ENCODE measurements at regions not wholly inside any gene's neighbourhood (a gene's known extent, or its start where the extent isn't known, plus 50 kb on each side); places are given as distances from the start of the nearest gene placed in this dataset.

- no peak for TF ChIP-seq CTCF (conservative IDR thresholded peaks at IDR 0.05; ENCODE audit: low read depth, low read length)
- no peak for DNase-seq (ENCODE audit: low read depth)
- H3K4me3 ChIP-seq (ENCODE audit: low read length), result no peak overlapping the region
These were observed 595.2 kb downstream of the METTL15 start for GRCh38 chr11:28703371-28703770.

DNA sequence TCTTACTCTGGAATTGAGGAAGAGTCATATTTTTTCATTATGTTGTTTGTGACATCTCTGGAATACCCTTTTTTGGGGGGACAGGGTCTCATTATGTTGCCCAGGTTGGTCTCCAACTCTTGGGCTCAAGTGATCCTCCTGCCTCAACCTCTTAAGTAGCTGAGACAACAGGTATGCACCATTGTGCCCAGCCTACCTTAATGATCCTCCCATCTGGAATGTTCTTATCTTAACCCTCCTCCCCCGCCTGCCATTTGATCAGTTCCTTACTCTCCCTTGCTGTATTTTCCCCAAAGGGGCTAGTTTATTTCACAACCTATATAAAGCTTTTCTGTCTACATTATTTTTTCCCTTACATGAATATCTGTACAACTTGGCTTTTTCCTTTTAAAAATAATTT, 594.7 kb downstream of the METTL15 start:
- DNase-seq (ENCODE audit: low read depth), result no peak
- no peak overlapping the region for H3K4me3 ChIP-seq (ENCODE audit: low read length)
- no peak for TF ChIP-seq CTCF (conservative IDR thresholded peaks at IDR 0.05; ENCODE audit: low read depth, low read length)

GRCh38 chr11:28702450-28702790, 594.2 kb downstream of the METTL15 start:
- no peak for TF ChIP-seq CTCF (conservative IDR thresholded peaks at IDR 0.05; ENCODE audit: low read depth, low read length)
- no peak for DNase-seq (ENCODE audit: low read depth)
- H3K4me3 ChIP-seq (ENCODE audit: low read length), result no peak overlapping the region

- H3K4me3 ChIP-seq (ENCODE audit: low read length), result no peak overlapping the region
- DNase-seq (ENCODE audit: low read depth), result no peak
- TF ChIP-seq CTCF (conservative IDR thresholded peaks at IDR 0.05; ENCODE audit: low read depth, low read length), result no peak
These were observed 593.7 kb downstream of the METTL15 start for GRCh38 chr11:28701760-28702449.

DNA sequence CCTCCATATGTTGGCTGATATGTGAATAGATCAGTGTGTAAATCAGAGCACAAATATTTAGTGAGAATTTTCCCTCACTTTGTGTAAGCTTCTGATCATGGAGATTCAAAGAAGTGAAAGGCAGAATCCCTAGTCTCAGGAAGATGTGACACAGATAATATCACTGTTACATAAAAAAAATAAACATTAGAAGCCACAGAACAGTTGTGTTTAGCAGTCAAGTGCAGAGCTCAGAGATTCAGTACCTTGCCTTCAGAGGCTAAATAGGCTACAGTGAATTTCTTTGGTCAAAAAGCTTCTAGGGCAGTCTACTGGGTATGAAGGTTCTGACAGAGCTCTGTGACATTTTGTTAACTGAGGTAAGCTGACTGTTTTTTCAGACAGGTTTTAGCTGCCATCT, 591.5 kb downstream of the METTL15 start:
- no peak for DNase-seq (ENCODE audit: low read depth)
- H3K4me3 ChIP-seq (ENCODE audit: low read length), result no peak overlapping the region
- no peak for TF ChIP-seq CTCF (conservative IDR thresholded peaks at IDR 0.05; ENCODE audit: low read depth, low read length)

- DNase-seq (ENCODE audit: low read depth), result no peak
- H3K4me3 ChIP-seq (ENCODE audit: low read length), result no peak overlapping the region
- peak; percentile 84 for TF ChIP-seq CTCF (conservative IDR thresholded peaks at IDR 0.05; ENCODE audit: low read depth, low read length)
These were observed 590.0 kb downstream of the METTL15 start for GRCh38 chr11:28697920-28698827.

DNA sequence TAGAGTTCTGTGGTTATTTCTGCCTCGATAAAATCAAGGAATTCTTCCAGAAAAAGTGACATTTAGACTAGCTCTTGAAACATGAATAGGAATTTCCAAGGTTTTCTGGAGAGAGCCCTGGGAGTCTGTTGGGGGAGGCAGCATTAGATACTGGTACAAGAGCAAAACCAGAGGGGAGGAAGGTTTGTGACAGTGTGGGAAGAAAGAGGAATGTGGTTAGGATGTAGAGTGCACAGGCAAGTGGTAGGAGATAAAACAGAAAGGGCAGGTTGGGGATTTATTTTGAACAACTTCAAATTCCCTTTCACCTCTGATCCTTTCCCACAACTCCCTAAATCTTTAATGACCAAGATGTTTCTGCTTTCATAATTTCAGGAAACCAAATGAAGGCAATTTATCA, 588.4 kb downstream of the METTL15 start:
- no peak for DNase-seq (ENCODE audit: low read depth)
- no peak overlapping the region for H3K4me3 ChIP-seq (ENCODE audit: low read length)
- TF ChIP-seq CTCF (conservative IDR thresholded peaks at IDR 0.05; ENCODE audit: low read depth, low read length), result no peak
